Naive thymus-derived CD4-positive, alpha-beta T cell (primary cell): ENCODE measurements at regions not wholly inside any gene's neighbourhood (a gene's known extent, or its start where the extent isn't known, plus 50 kb on each side); places are given as distances from the start of the nearest gene placed in this dataset.

ENCODE experiments used
- ATAC-seq: fragments of 150-1000 bp; cut with Tn5 transposase; 2 replicates; pipeline ENCODE4 v1.10.0; 2021; ENCODE audit warnings: mild to moderate bottlenecking, moderate library complexity
- CTCF ChIA-PET: fragments of 350-600 bp; sonication (Branson Sonifier 250); formaldehyde crosslinking; loops from one replicate; lab custom pipeline; 2021; ENCODE audit warnings: antibody characterized with exemption; lab: Charles Lee
- POLR2A ChIA-PET: fragments of 350-600 bp; sonication (Branson Sonifier 250); formaldehyde crosslinking; loops from one replicate; lab custom pipeline; 2021; ENCODE audit warnings: antibody characterized with exemption, inconsistent platforms; lab: Charles Lee
- DNase-seq, 9 donors: peaks; one replicate each; pipeline versions ENCODE4 v3.0.0 to v3.0.0-alpha.2; 2020 to 2022; ENCODE audit warnings: mixed read lengths in 1 of 9
- H3K27ac ChIP-seq: one replicate; pipeline ENCODE4 v1.7.0; 2013; ENCODE audit warnings: mild to moderate bottlenecking, low read depth, low read length, moderate library complexity
- H3K27me3 ChIP-seq, 2 donors: one replicate each; pipeline ENCODE4 v1.7.0; 2013; ENCODE audit warnings: low read length in 2 of 2, mild to moderate bottlenecking in 2 of 2, moderate library complexity in 2 of 2; ENCODE audit not compliant: control insufficient read depth in 2 of 2, insufficient read depth in 2 of 2
- H3K36me3 ChIP-seq, 3 experiments: 1 replicate in 2 of 3; 2 replicates in 1 of 3; pipeline ENCODE4 v1.7.0; 2013; ENCODE audit warnings: low read length in 3 of 3, mild to moderate bottlenecking in 3 of 3, moderate library complexity in 1 of 3; ENCODE audit not compliant: insufficient read depth in 3 of 3, control insufficient read depth in 2 of 3
- H3K4me1 ChIP-seq, 2 donors: one replicate each; pipeline ENCODE4 v1.7.0; 2013; ENCODE audit warnings: low read length in 2 of 2, mild to moderate bottlenecking in 2 of 2, moderate library complexity in 1 of 2; ENCODE audit not compliant: control insufficient read depth in 2 of 2, insufficient read depth in 2 of 2
- H3K4me3 ChIP-seq: 2 replicates; pipeline ENCODE4 v1.7.0; 2013; ENCODE audit warnings: mild to moderate bottlenecking, low read length
- H3K9me3 ChIP-seq, 3 experiments: 1 replicate in 2 of 3; 2 replicates in 1 of 3; pipeline ENCODE4 v1.7.0; 2013; ENCODE audit warnings: low read length in 3 of 3; ENCODE audit not compliant: control insufficient read depth in 2 of 3
- H3K27ac Mint-ChIP-seq, 9 donors: one replicate each; pipeline ENCODE4 v1.8.0; 2020 to 2022; ENCODE audit warnings: mixed read lengths in 9 of 9, mild to moderate bottlenecking in 8 of 9, moderate library complexity in 5 of 9, inconsistent platforms in 2 of 9
- H3K27me3 Mint-ChIP-seq, 5 donors: one replicate each; pipeline ENCODE4 v1.8.0; 2021 to 2022; ENCODE audit warnings: mixed read lengths in 5 of 5, mild to moderate bottlenecking in 1 of 5
- H3K36me3 Mint-ChIP-seq, 5 donors: one replicate each; pipeline ENCODE4 v1.8.0; 2020 to 2022; ENCODE audit warnings: mixed read lengths in 5 of 5, mild to moderate bottlenecking in 3 of 5, inconsistent platforms in 1 of 5
- H3K4me1 Mint-ChIP-seq, 7 donors: one replicate each; pipeline ENCODE4 v1.8.0; 2020 to 2022; ENCODE audit warnings: mixed read lengths in 7 of 7, mild to moderate bottlenecking in 3 of 7, inconsistent platforms in 1 of 7
- H3K4me3 Mint-ChIP-seq, 10 donors: one replicate each; pipeline ENCODE4 v1.8.0; 2020 to 2022; ENCODE audit warnings: mild to moderate bottlenecking in 10 of 10, mixed read lengths in 10 of 10, moderate library complexity in 6 of 10, inconsistent platforms in 2 of 10
- H3K9me3 Mint-ChIP-seq, 11 donors: one replicate each; pipeline ENCODE4 v1.8.0; 2020 to 2022; ENCODE audit warnings: mixed read lengths in 11 of 11, mild to moderate bottlenecking in 4 of 11, inconsistent platforms in 1 of 11, moderate library complexity in 1 of 11
- intact Hi-C, 2 donors: fragments of 100-400 bp; cut with micrococcal nuclease; formaldehyde crosslinking; loops; one replicate each; pipeline ENCODE4 v1.15.1; 2023

- Mint-ChIP-seq H3K27ac (no peak overlapping the region), H3K4me1 (peaks cover 0 to 6% (median 0%) of the 10 kb centered on the region in 7 donors), H3K9me3 (peaks cover 0 to 6% (median 0%) of the 10 kb centered on the region in 11 donors), H3K27me3 (no peaks in the 10 kb centered on the region), H3K36me3 (no peaks in the 10 kb centered on the region), H3K4me3 (no peak overlapping the region)
- Histone ChIP-seq H3K27ac (no peak overlapping the region), H3K9me3 (no peaks in the 10 kb centered on the region), H3K27me3 (no peaks in the 10 kb centered on the region), H3K36me3 (no peaks in the 10 kb centered on the region), H3K4me1 (no peaks in the 10 kb centered on the region), H3K4me3 (no peak overlapping the region)
- intact Hi-C loops, result no loop called here
- no peak for ATAC-seq
- ChIA-PET POLR2A (no interaction called here), CTCF (no interaction called here)
- no peak for DNase-seq
Measured at GRCh38 chrX:43313035-43313434, 343.1 kb upstream of the MAOA start.

- no peak overlapping the region for H3K27ac ChIP-seq
- H3K4me3 ChIP-seq, result no peak overlapping the region
- ChIA-PET CTCF (no interaction called here), POLR2A (interaction anchor here (0.8 kb wide), 1 partner anchor 873 kb away, joined by 3 read pairs; no protein-coding TSS in a partner anchor)
- Mint-ChIP-seq H3K27me3 (no peaks in the 10 kb centered on the region), H3K9me3 (peaks cover 0 to 6% (median 0%) of the 10 kb centered on the region in 11 donors), H3K4me3 (no peak overlapping the region), H3K36me3 (no peaks in the 10 kb centered on the region), H3K4me1 (peaks cover 0 to 9% (median 0%) of the 10 kb centered on the region in 7 donors), H3K27ac (peak overlapping the region in 1 of 9 donors; percentile 52)
- intact Hi-C loops, result no loop called here
- DNase-seq (no peak), ATAC-seq (no peak)
- no peaks in the 10 kb centered on the region for H3K4me1 ChIP-seq
- H3K27me3 ChIP-seq, result no peaks in the 10 kb centered on the region
- H3K36me3 ChIP-seq, result no peaks in the 10 kb centered on the region
- H3K9me3 ChIP-seq, result no peaks in the 10 kb centered on the region
Measured at GRCh38 chrX:43314525-43314924, 341.6 kb upstream of the MAOA start.

- Mint-ChIP-seq H3K27me3 (no peaks in the 10 kb centered on the region), H3K27ac (no peak overlapping the region), H3K36me3 (no peaks in the 10 kb centered on the region), H3K4me1 (peaks cover 0 to 9% (median 0%) of the 10 kb centered on the region in 7 donors), H3K4me3 (no peak overlapping the region), H3K9me3 (peaks cover 0 to 6% (median 0%) of the 10 kb centered on the region in 11 donors)
- Histone ChIP-seq H3K27ac (no peak overlapping the region), H3K9me3 (no peaks in the 10 kb centered on the region), H3K27me3 (no peaks in the 10 kb centered on the region), H3K4me1 (no peaks in the 10 kb centered on the region), H3K36me3 (no peaks in the 10 kb centered on the region), H3K4me3 (no peak overlapping the region)
- ATAC-seq (no peak), DNase-seq (no peak)
- ChIA-PET POLR2A (no interaction called here), CTCF (no interaction called here)
- intact Hi-C loops, result no loop called here
Measured at GRCh38 chrX:43315622-43316021, 340.5 kb upstream of the MAOA start.

- no peaks in the 10 kb centered on the region for H3K27me3 ChIP-seq
- DNase-seq (no peak), ATAC-seq (no peak)
- H3K4me1 ChIP-seq, result no peaks in the 10 kb centered on the region
- CTCF ChIA-PET, result no interaction called here
- intact Hi-C loops, result no loop called here
- Mint-ChIP-seq H3K4me1 (peaks cover 0 to 9% (median 0%) of the 10 kb centered on the region in 7 donors), H3K4me3 (no peak overlapping the region), H3K27ac (no peak overlapping the region), H3K9me3 (peaks cover 0 to 7% (median 0%) of the 10 kb centered on the region in 11 donors), H3K27me3 (no peaks in the 10 kb centered on the region), H3K36me3 (no peaks in the 10 kb centered on the region)
- no peaks in the 10 kb centered on the region for H3K36me3 ChIP-seq
- POLR2A ChIA-PET, result no interaction called here
- H3K9me3 ChIP-seq, result no peaks in the 10 kb centered on the region
- H3K4me3 ChIP-seq, result no peak overlapping the region
- H3K27ac ChIP-seq, result no peak overlapping the region
Measured at GRCh38 chrX:43316146-43316545, 340.0 kb upstream of the MAOA start.

GRCh38 chrX:43317378-43317777 lies 338.7 kb upstream of the MAOA start:
- POLR2A ChIA-PET, result no interaction called here
- no peak overlapping the region for H3K4me3 Mint-ChIP-seq
- Histone ChIP-seq H3K27me3 (no peaks in the 10 kb centered on the region), H3K36me3 (no peaks in the 10 kb centered on the region), H3K4me1 (no peaks in the 10 kb centered on the region), H3K27ac (no peak overlapping the region), H3K9me3 (no peaks in the 10 kb centered on the region), H3K4me3 (no peak overlapping the region)
- H3K36me3 Mint-ChIP-seq, result no peaks in the 10 kb centered on the region
- CTCF ChIA-PET, result interaction anchor here (1.1 kb wide), 1 partner anchor 109 kb away, joined by 3 read pairs; no protein-coding TSS in a partner anchor
- DNase-seq, result no peak
- peaks cover 0 to 9% (median 0%) of the 10 kb centered on the region in 7 donors for H3K4me1 Mint-ChIP-seq
- peaks cover 0 to 11% (median 0%) of the 10 kb centered on the region in 11 donors for H3K9me3 Mint-ChIP-seq
- no peak for ATAC-seq
- H3K27me3 Mint-ChIP-seq, result no peaks in the 10 kb centered on the region
- intact Hi-C loops, result no loop called here
- no peak overlapping the region for H3K27ac Mint-ChIP-seq

- no peak overlapping the region for H3K4me3 ChIP-seq
- peaks cover 0 to 1% of the 10 kb centered on the region in 2 donors for H3K4me1 ChIP-seq
- intact Hi-C loops, result no loop called here
- ChIA-PET POLR2A (no interaction called here), CTCF (no interaction called here)
- no peaks in the 10 kb centered on the region for H3K27me3 ChIP-seq
- no peak for ATAC-seq
- H3K27me3 Mint-ChIP-seq, result no peaks in the 10 kb centered on the region
- H3K4me3 Mint-ChIP-seq, result no peak overlapping the region
- peaks cover 0 to 21% (median 5%) of the 10 kb centered on the region in 5 donors for H3K36me3 Mint-ChIP-seq
- no peaks in the 10 kb centered on the region for H3K9me3 ChIP-seq
- no peaks in the 10 kb centered on the region for H3K36me3 ChIP-seq
- H3K27ac ChIP-seq, result no peak overlapping the region
- no peaks in the 10 kb centered on the region for H3K4me1 Mint-ChIP-seq
- no peak for DNase-seq
- no peak overlapping the region for H3K27ac Mint-ChIP-seq
- H3K9me3 Mint-ChIP-seq, result peaks cover 0 to 65% (median 23%) of the 10 kb centered on the region in 11 donors
Measured at GRCh38 chrX:43328358-43328946, 327.6 kb upstream of the MAOA start.

- no peaks in the 10 kb centered on the region for H3K27me3 Mint-ChIP-seq
- no peak overlapping the region for H3K27ac Mint-ChIP-seq
- no peak for DNase-seq
- peaks cover 0 to 40% (median 15%) of the 10 kb centered on the region in 11 donors for H3K9me3 Mint-ChIP-seq
- peaks cover 0 to 7% (median 0%) of the 10 kb centered on the region in 5 donors for H3K36me3 Mint-ChIP-seq
- H3K36me3 ChIP-seq, result no peaks in the 10 kb centered on the region
- no peaks in the 10 kb centered on the region for H3K4me1 Mint-ChIP-seq
- no peaks in the 10 kb centered on the region for H3K9me3 ChIP-seq
- intact Hi-C loops, result loop anchor here in 1 of 2 donors (1.0 to 10.0 kb wide), 2 partner anchors 389 to 1535 kb away; no protein-coding TSS in a partner anchor
- ChIA-PET POLR2A (no interaction called here), CTCF (no interaction called here)
- H3K27ac ChIP-seq, result no peak overlapping the region
- peaks cover 0 to 3% of the 10 kb centered on the region in 2 donors for H3K4me1 ChIP-seq
- H3K4me3 ChIP-seq, result no peak overlapping the region
- H3K27me3 ChIP-seq, result no peaks in the 10 kb centered on the region
- ATAC-seq, result no peak
- H3K4me3 Mint-ChIP-seq, result no peak overlapping the region
Measured at GRCh38 chrX:43333543-43333942, 322.6 kb upstream of the MAOA start.
